ENCODE measurements at regions not wholly inside any gene's neighbourhood (a gene's known extent, or its start where the extent isn't known, plus 50 kb on each side); places are given as distances from the start of the nearest gene placed in this dataset.

GRCh38 chr3:40642812-40643211 lies 118.1 kb downstream of the ZNF621 start:
- DNase-seq, result no peak

GRCh38 chr3:40645883-40646282 lies 121.1 kb downstream of the ZNF621 start:
- no peak for DNase-seq

- DNase-seq, result no peak
These were observed 124.6 kb downstream of the ZNF621 start for GRCh38 chr3:40649346-40649745.

GRCh38 chr3:40652072-40652471 lies 127.3 kb downstream of the ZNF621 start:
- no peak for DNase-seq

- no peak for DNase-seq
These were observed 128.2 kb downstream of the ZNF621 start for GRCh38 chr3:40653001-40653400.

GRCh38 chr3:40653878-40654277 lies 129.1 kb downstream of the ZNF621 start:
- no peak for DNase-seq

GRCh38 chr3:40655551-40655950 lies 130.8 kb downstream of the ZNF621 start:
- no peak for DNase-seq

- no peak for DNase-seq
These were observed 132.9 kb downstream of the ZNF621 start for GRCh38 chr3:40657623-40658022.

- no peak for DNase-seq
These were observed 133.5 kb downstream of the ZNF621 start for GRCh38 chr3:40658305-40658704.

- DNase-seq, result no peak
These were observed 135.8 kb downstream of the ZNF621 start for GRCh38 chr3:40660554-40660953.

GRCh38 chr3:40661284-40661683 lies 136.5 kb downstream of the ZNF621 start:
- no peak for DNase-seq

- no peak for DNase-seq
These were observed 138.5 kb downstream of the ZNF621 start for GRCh38 chr3:40663280-40663679.

GRCh38 chr3:40669176-40669575 lies 144.4 kb downstream of the ZNF621 start:
- no peak for DNase-seq

- no peak for DNase-seq
These were observed 148.1 kb downstream of the ZNF621 start for GRCh38 chr3:40672861-40673260.

- no peak for DNase-seq
These were observed 152.6 kb downstream of the ZNF621 start for GRCh38 chr3:40677321-40677720.

GRCh38 chr3:40677749-40678148 lies 153.0 kb downstream of the ZNF621 start:
- DNase-seq, result no peak

GRCh38 chr3:40679290-40679689 lies 154.5 kb downstream of the ZNF621 start:
- DNase-seq, result no peak

GRCh38 chr3:40680685-40681657 lies 156.2 kb downstream of the ZNF621 start:
- DNase-seq, result peak in 4 of 56 donors; percentile 2 to 13 (median 4)

GRCh38 chr3:40681658-40682055 lies 156.9 kb downstream of the ZNF621 start:
- DNase-seq, result no peak

GRCh38 chr3:40689837-40690236 lies 165.1 kb downstream of the ZNF621 start:
- DNase-seq, result no peak

GRCh38 chr3:40690749-40691451 lies 166.1 kb downstream of the ZNF621 start:
- DNase-seq, result peak in 15 of 56 donors; percentile 4 to 50 (median 18)

GRCh38 chr3:40691452-40691861 lies 166.7 kb downstream of the ZNF621 start:
- peak in 18 of 56 donors; percentile 6 to 69 (median 20) for DNase-seq

Measured in amygdala (tissue), 56 donors.